GM10248 (cell line): ENCODE measurements at regions not wholly inside any gene's neighbourhood (a gene's known extent, or its start where the extent isn't known, plus 50 kb on each side); places are given as distances from the start of the nearest gene placed in this dataset.

Experiments used
- CTCF ChIA-PET: fragments of 300-600 bp; sonication (Branson Sonifier 250); formaldehyde crosslinking; extraction: SDS; loops from one replicate; lab custom pipeline; 2021; ENCODE audit warnings: antibody characterized with exemption; lab: Yijun Ruan, JAX
- POLR2A ChIA-PET: fragments of 350-650 bp; sonication (Branson Sonifier 250); formaldehyde crosslinking; extraction: SDS; loops from one replicate; lab custom pipeline; 2020; ENCODE audit warnings: antibody characterized with exemption; lab: Yijun Ruan, JAX
- DNase-seq: peaks from one replicate; pipeline ENCODE4 v3.0.0; 2012; ENCODE audit errors: extremely low spot score
- TF ChIP-seq, protein P1 (sequence below): IDR thresholded peaks from 2 replicates; pipeline ENCODE4 v1.5.1; 2012; ENCODE audit warnings: mild to moderate bottlenecking, low read depth; ENCODE audit errors: extremely low read depth, missing control alignments, control extremely low read depth

- ChIA-PET POLR2A (no interaction called here), CTCF (interaction anchor here (1.0 to 3.1 kb wide), 3 partner anchors 11 to 19 kb away, joined by 3 to 18 read pairs (median 4); no protein-coding TSS in a partner anchor)
- no peak for DNase-seq
- TF ChIP-seq, protein P1, sequence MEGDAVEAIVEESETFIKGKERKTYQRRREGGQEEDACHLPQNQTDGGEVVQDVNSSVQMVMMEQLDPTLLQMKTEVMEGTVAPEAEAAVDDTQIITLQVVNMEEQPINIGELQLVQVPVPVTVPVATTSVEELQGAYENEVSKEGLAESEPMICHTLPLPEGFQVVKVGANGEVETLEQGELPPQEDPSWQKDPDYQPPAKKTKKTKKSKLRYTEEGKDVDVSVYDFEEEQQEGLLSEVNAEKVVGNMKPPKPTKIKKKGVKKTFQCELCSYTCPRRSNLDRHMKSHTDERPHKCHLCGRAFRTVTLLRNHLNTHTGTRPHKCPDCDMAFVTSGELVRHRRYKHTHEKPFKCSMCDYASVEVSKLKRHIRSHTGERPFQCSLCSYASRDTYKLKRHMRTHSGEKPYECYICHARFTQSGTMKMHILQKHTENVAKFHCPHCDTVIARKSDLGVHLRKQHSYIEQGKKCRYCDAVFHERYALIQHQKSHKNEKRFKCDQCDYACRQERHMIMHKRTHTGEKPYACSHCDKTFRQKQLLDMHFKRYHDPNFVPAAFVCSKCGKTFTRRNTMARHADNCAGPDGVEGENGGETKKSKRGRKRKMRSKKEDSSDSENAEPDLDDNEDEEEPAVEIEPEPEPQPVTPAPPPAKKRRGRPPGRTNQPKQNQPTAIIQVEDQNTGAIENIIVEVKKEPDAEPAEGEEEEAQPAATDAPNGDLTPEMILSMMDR = no peak
Observed at GRCh38 chr6:82025271-82025670, 222.3 kb downstream of the IBTK start.

- TF ChIP-seq, protein P1 = no peak
- no peak for DNase-seq
- POLR2A ChIA-PET = no interaction called here
- CTCF ChIA-PET = interaction anchor here (1.1 to 4.1 kb wide), 2 partner anchors 16 to 18 kb away, joined by 3 to 18 read pairs; no protein-coding TSS in a partner anchor
Observed at GRCh38 chr6:82022614-82023129, 224.9 kb downstream of the IBTK start.

DNA sequence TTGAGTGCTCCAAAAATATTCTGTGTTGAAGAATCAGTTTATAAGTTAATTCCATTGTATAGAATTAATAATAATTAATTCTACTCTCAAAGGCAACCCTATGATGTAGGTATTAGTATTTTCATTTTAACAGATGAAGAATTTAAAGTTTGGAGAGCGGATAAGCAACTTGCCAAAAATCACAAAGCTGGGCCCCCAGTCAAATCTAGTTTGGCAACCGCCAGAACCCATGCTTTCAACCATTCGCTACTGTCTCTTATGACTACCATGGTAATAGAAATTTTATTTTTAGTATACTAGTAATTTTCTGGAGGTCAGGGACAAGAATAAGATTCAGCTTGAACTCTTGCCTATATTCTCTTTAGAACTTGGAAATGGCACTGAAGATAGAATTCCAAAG, 229.8 kb downstream of the IBTK start:
- ChIA-PET CTCF (interaction anchor here (0.9 to 3.6 kb wide), 4 partner anchors 9 to 43 kb away, joined by 3 to 14 read pairs (median 11); no protein-coding TSS in a partner anchor), POLR2A (no interaction called here)
- TF ChIP-seq, protein P1 = no peak
- no peak for DNase-seq

- ChIA-PET POLR2A (no interaction called here), CTCF (interaction anchor here (0.8 to 3.6 kb wide), 6 partner anchors 10 to 283 kb away, joined by 3 to 14 read pairs (median 7); no protein-coding TSS in a partner anchor)
- TF ChIP-seq, protein P1 = no peak
- no peak for DNase-seq
Observed at GRCh38 chr6:82017288-82017687, 230.3 kb downstream of the IBTK start.

DNA sequence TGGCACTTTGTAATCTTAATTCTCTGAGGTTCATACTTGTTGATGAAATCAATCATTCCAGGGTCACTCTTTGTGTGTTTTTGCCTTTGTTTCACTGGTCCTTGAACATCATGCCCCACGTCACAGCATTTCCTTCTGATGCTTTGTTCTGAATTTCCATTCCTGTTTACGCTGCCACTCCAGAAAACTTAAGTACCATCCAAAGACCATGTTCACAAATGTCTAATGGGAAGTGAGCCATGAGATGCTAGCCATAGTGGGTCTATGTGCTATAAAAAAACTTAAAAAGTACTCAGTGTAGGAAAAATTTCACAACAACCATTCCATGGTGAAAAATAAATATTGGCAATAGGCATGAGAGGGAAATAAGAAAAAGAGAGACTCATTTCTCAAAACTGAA, 232.0 kb downstream of the IBTK start:
- no peak for DNase-seq
- CTCF ChIA-PET = no interaction called here
- POLR2A ChIA-PET = no interaction called here
- TF ChIP-seq, protein P1 = no peak

GRCh38 chr6:82015043-82015442, 232.5 kb downstream of the IBTK start:
- TF ChIP-seq, protein P1 = no peak
- ChIA-PET CTCF (no interaction called here), POLR2A (no interaction called here)
- no peak for DNase-seq
